Esophagus muscularis mucosa (tissue), 4 donors: ENCODE measurements at regions not wholly inside any gene's neighbourhood (a gene's known extent, or its start where the extent isn't known, plus 50 kb on each side); places are given as distances from the start of the nearest gene placed in this dataset.

Source experiments
- DNase-seq: peaks from one replicate; pipeline ENCODE4 v3.0.0-alpha.2; 2017; ENCODE audit errors: extremely low spot score
- H3K27ac ChIP-seq, 4 donors: fragments of 200-600 bp; sonication (generic); replicated peaks in 1 of 4; 1 replicate in 3 of 4; 2 replicates in 1 of 4; pipeline ENCODE4 v1.5.1; 2016 to 2019; ENCODE audit warnings: mild to moderate bottlenecking in 1 of 4
- H3K27me3 ChIP-seq, 4 donors: fragments of 200-600 bp; sonication (generic); one replicate each; pipeline versions ENCODE4 v1.5.1 to v1.6.0; 2016 to 2019
- H3K36me3 ChIP-seq, 4 donors: fragments of 200-600 bp; sonication (generic); one replicate each; pipeline ENCODE4 v1.5.1; 2016 to 2019
- H3K4me1 ChIP-seq, 4 donors: fragments of 200-600 bp; sonication (generic); one replicate each; pipeline ENCODE4 v1.5.1; 2016 to 2019
- H3K4me3 ChIP-seq, 4 donors: fragments of 200-600 bp; sonication (generic); 1 replicate in 2 of 4; 2 replicates in 2 of 4; pipeline ENCODE4 v1.5.1; 2016 to 2019; ENCODE audit warnings: mild to moderate bottlenecking in 4 of 4, moderate library complexity in 1 of 4
- H3K9me3 ChIP-seq, 4 donors: fragments of 200-600 bp; sonication (generic); 1 replicate in 3 of 4; 2 replicates in 1 of 4; pipeline ENCODE4 v1.5.1; 2016 to 2019
- EP300 ChIP-seq: sonication (generic); formaldehyde crosslinking; IDR thresholded peaks from one replicate; pipeline ENCODE4 v1.6.1; 2017; ENCODE audit warnings: antibody characterized with exemption
- POLR2A ChIP-seq: fragments of 450-650 bp; IDR thresholded peaks from one replicate; pipeline ENCODE4 v1.6.1; 2017; ENCODE audit warnings: antibody characterized with exemption, moderate library complexity, mild to moderate bottlenecking, low read depth
- POLR2AphosphoS5 ChIP-seq, 2 donors: sonication (generic); formaldehyde crosslinking; IDR thresholded peaks; one replicate each; pipeline ENCODE4 v1.6.1; 2017; ENCODE audit warnings: antibody characterized with exemption in 2 of 2
- WGBS: methylation state at CpG from one replicate; pipeline ENCODE4 v1.1.5; 2018; 5-methylcytosine and 5-hydroxymethylcytosine counted together
- intact Hi-C: fragments of 100-400 bp; cut with DNase I; formaldehyde crosslinking; loops from one replicate; pipeline ENCODE4 v1.15.1; 2023
- TF ChIP-seq, protein P1 (sequence below), 3 experiments: fragments of 200-600 bp in 2 of 3; fragments of 450-650 bp in 1 of 3; sonication (generic) in 2 of 3; IDR thresholded peaks; one replicate each; pipeline ENCODE4 v1.5.1; 2017 to 2019; ENCODE audit warnings: antibody characterized with exemption in 3 of 3, mild to moderate bottlenecking in 2 of 3, moderate library complexity in 1 of 3

- WGBS, result 56% methylated on average over 3 of the region's 3 CpGs
- H3K4me1 ChIP-seq, result no peaks in the 10 kb centered on the region
- H3K9me3 ChIP-seq, result no peaks in the 10 kb centered on the region
- no peaks in the 10 kb centered on the region for H3K27me3 ChIP-seq
- H3K36me3 ChIP-seq, result no peaks in the 10 kb centered on the region
- intact Hi-C loops, result no loop called here
- TF ChIP-seq EP300 (no peak), POLR2AphosphoS5 (IDR thresholded peaks at IDR 0.05) (no peak), POLR2A (no peak)
- TF ChIP-seq, protein P1, sequence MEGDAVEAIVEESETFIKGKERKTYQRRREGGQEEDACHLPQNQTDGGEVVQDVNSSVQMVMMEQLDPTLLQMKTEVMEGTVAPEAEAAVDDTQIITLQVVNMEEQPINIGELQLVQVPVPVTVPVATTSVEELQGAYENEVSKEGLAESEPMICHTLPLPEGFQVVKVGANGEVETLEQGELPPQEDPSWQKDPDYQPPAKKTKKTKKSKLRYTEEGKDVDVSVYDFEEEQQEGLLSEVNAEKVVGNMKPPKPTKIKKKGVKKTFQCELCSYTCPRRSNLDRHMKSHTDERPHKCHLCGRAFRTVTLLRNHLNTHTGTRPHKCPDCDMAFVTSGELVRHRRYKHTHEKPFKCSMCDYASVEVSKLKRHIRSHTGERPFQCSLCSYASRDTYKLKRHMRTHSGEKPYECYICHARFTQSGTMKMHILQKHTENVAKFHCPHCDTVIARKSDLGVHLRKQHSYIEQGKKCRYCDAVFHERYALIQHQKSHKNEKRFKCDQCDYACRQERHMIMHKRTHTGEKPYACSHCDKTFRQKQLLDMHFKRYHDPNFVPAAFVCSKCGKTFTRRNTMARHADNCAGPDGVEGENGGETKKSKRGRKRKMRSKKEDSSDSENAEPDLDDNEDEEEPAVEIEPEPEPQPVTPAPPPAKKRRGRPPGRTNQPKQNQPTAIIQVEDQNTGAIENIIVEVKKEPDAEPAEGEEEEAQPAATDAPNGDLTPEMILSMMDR (IDR thresholded peaks at IDR 0.05), result no peak
- no peak overlapping the region for H3K27ac ChIP-seq
- H3K4me3 ChIP-seq, result no peak overlapping the region
- DNase-seq, result no peak
Observed at GRCh38 chr12:116466536-116466935, 92.6 kb upstream of the MAP1LC3B2 start.

DNA sequence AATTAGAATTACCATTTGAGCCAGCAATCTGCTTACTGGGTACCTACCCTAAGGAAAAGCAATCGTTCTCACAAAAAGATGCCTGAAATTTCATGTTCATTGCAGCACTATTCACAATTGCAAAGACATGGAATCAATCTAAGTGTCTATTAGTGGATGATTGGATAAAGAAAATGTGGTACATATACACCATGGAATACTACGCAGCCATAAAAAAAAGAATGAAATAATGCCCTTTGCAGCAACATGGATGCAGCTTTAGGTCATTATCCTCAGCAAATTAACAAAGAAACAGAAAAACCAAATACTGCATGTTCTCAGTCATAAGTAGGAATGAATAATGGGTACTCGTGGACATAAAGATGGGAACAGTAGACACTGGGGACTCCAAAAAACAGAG, 89.8 kb upstream of the MAP1LC3B2 start:
- intact Hi-C loops, result no loop called here
- no peak for DNase-seq
- Histone ChIP-seq H3K9me3 (no peaks in the 10 kb centered on the region), H3K4me1 (no peaks in the 10 kb centered on the region), H3K36me3 (no peaks in the 10 kb centered on the region), H3K27me3 (no peaks in the 10 kb centered on the region), H3K27ac (no peak overlapping the region), H3K4me3 (no peak overlapping the region)
- TF ChIP-seq EP300 (no peak), POLR2AphosphoS5 (IDR thresholded peaks at IDR 0.05) (no peak)
- TF ChIP-seq, protein P1 (IDR thresholded peaks at IDR 0.05), result no peak
- 93% methylated on average over 3 of the region's 3 CpGs for WGBS

DNA sequence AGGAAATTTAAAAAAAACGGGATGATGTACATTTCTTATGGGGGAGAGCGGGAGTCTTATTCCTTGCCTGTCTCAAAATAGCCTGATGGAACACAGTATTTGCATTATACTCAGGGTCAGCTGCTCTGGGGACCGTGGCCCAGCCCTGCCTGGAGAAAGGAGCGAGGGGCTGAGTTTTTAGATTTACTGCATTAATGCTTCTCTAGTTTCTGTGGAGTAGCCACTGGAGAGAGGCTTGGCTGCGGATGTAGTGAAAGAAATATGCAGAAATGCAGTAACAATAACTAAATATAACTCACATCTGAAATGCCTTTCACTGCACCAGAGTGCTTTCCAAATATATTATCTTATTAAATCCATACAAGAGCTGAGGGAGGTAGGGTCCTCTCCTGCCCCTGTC, 87.6 kb upstream of the MAP1LC3B2 start:
- DNase-seq, result no peak
- H3K4me1 ChIP-seq, result no peaks in the 10 kb centered on the region
- no peaks in the 10 kb centered on the region for H3K36me3 ChIP-seq
- TF ChIP-seq POLR2A (no peak), POLR2AphosphoS5 (IDR thresholded peaks at IDR 0.05) (no peak), EP300 (no peak)
- TF ChIP-seq, protein P1 (IDR thresholded peaks at IDR 0.05), result no peak
- no peak overlapping the region for H3K4me3 ChIP-seq
- intact Hi-C loops, result no loop called here
- H3K27ac ChIP-seq, result no peak overlapping the region
- peaks cover 0 to 3% (median under 1%) of the 10 kb centered on the region in 4 donors for H3K9me3 ChIP-seq
- no peaks in the 10 kb centered on the region for H3K27me3 ChIP-seq
- WGBS, result 75% methylated on average over 5 of the region's 5 CpGs

DNA sequence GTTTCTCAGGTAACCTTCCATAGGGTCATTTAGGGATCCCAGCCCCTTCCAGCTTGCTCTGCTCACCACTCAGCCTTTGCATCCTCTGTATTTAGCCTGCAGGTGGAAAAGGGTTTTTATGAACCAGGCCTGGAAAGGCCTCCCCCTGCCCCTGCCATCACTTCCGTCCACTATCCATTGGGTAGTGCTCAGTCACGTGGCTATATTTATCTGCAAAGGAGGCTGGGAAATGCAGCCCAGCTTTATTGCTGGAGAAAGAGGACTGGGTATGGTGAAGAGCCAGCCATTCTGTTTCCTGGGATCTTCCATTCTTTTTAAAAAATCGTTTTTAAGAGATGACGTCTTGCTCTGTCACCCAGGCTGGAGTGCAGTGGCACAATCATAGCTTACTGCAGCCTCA, 87.0 kb upstream of the MAP1LC3B2 start:
- intact Hi-C loops, result no loop called here
- no peak for TF ChIP-seq POLR2AphosphoS5 (IDR thresholded peaks at IDR 0.05)
- no peak for TF ChIP-seq EP300
- no peak for TF ChIP-seq POLR2A
- TF ChIP-seq, protein P1 (IDR thresholded peaks at IDR 0.05), result no peak
- Histone ChIP-seq H3K27ac (no peak overlapping the region), H3K27me3 (no peaks in the 10 kb centered on the region), H3K4me3 (no peak overlapping the region), H3K4me1 (no peaks in the 10 kb centered on the region), H3K36me3 (no peaks in the 10 kb centered on the region), H3K9me3 (peaks cover 0 to 9% (median 4%) of the 10 kb centered on the region in 4 donors)
- no peak for DNase-seq
- WGBS, result 85% methylated on average over 4 of the region's 4 CpGs

GRCh38 chr12:116473416-116473815, 85.8 kb upstream of the MAP1LC3B2 start:
- no peaks in the 10 kb centered on the region for H3K27me3 ChIP-seq
- intact Hi-C loops, result no loop called here
- no peak for DNase-seq
- H3K4me3 ChIP-seq, result no peak overlapping the region
- H3K4me1 ChIP-seq, result no peaks in the 10 kb centered on the region
- H3K36me3 ChIP-seq, result no peaks in the 10 kb centered on the region
- H3K27ac ChIP-seq, result no peak overlapping the region
- peaks cover 0 to 9% (median 4%) of the 10 kb centered on the region in 4 donors for H3K9me3 ChIP-seq
- 100% methylated on average over 1 of the region's 1 CpG for WGBS
- TF ChIP-seq, protein P1 (IDR thresholded peaks at IDR 0.05), result no peak
- TF ChIP-seq EP300, result no peak
- no peak for TF ChIP-seq POLR2A
- TF ChIP-seq POLR2AphosphoS5 (IDR thresholded peaks at IDR 0.05), result no peak
